ENCODE measurements at regions not wholly inside any gene's neighbourhood (a gene's known extent, or its start where the extent isn't known, plus 50 kb on each side); places are given as distances from the start of the nearest gene placed in this dataset.
"Not testable (repeated sequence)": the region's sequence is repeated elsewhere in the genome, so short reads cannot be mapped to it uniquely, and the experiment has no call there.

DNA sequence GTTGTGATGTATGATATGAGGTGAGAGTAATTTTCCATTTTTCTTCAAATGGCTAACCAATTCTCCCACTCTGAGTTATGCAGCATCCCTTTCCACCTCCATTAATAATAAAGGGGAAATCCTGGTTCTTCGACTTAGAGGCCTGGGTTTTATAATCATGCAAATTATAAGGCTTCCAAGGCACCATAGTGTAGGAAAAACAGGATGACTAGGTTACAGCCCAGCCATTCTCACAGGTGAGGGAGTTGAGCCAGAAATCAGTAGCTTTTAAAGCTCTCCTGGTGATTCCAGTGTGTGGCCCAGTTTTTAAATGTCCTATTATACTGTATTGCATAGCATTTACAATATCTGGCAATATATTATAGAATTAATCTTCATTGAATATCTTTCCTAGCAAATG, 203.1 kb downstream of the ARHGEF9 start:
- Mint-ChIP-seq H3K4me1 (no peaks in the 10 kb centered on the region), H3K9me3 (peaks cover 0 to 11% (median 3%) of the 10 kb centered on the region in 7 donors), H3K27ac (no peak overlapping the region), H3K4me3 (no peak overlapping the region), H3K36me3 (no peaks in the 10 kb centered on the region), H3K27me3 (peaks cover 0 to 8% (median 0%) of the 10 kb centered on the region in 3 donors)
- ATAC-seq (ENCODE audit: low read depth in 2 of 2) = no peak
- no peak for DNase-seq

DNA sequence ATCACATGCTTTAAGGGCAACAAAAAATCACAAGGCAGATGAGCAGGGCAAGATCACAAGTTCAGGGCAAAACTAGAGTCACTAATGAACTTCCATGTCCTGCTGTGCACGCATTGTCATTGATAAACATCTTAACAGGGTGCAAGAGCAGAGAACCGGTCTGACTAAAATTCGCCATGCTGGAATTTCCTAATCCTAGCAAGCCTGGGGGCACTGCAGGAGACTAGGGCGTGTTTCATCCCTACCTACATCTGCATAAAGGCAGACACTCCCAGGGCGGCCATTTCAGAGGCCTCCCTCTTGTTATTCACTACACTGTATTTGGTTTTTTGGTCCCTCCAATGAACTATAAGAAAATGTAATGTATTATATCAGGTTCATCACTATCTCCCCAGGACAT, 203.6 kb downstream of the ARHGEF9 start:
- Mint-ChIP-seq H3K27ac (no peak overlapping the region), H3K4me1 (no peaks in the 10 kb centered on the region), H3K9me3 (peaks cover 0 to 11% (median 3%) of the 10 kb centered on the region in 7 donors), H3K36me3 (no peaks in the 10 kb centered on the region), H3K27me3 (peaks cover 0 to 8% (median 0%) of the 10 kb centered on the region in 3 donors), H3K4me3 (no peak overlapping the region)
- ATAC-seq (ENCODE audit: low read depth in 2 of 2) (no peak), DNase-seq (no peak)

DNA sequence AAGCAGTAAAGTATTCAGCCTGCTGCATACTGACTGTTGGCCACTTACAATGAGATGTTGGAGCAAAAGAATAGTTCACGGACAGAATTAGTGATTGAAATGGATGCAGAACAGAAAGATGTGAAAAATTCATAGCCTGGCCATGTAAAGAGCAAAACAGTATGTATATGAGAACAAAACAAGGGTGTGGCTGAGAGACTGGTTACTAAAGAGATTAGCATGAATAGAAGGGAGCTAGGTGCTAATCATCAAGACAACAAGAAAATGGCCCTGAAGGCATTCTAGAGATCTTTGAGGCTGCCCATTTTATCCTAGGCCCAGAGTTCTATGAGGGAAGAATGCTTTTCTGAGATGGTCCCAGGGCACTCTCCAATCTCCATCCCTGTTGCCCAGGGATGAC, 208.5 kb downstream of the ARHGEF9 start:
- no peak overlapping the region for H3K4me3 Mint-ChIP-seq
- DNase-seq = no peak
- H3K9me3 Mint-ChIP-seq = peaks cover 2 to 19% (median 6%) of the 10 kb centered on the region in 7 donors

DNA sequence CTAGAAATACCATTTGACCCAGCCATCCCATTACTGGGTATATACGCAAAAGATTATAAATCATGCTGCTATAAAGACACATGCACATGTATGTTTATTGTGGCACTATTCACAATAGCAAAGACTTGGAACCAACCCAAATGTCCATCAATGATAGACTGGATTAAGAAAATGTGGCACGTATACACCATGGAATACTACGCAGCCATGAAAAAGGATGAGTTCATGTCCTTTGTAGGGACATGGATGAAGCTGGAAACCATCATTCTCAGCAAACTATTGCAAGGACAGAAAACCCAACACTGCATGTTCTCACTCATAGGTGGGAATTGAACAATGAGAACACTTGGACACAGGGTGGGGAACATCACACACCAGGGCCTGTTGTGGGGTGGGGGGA, 209.3 kb downstream of the ARHGEF9 start:
- H3K4me1 Mint-ChIP-seq; DNase-seq; H3K36me3 Mint-ChIP-seq; H3K27ac Mint-ChIP-seq; ATAC-seq (ENCODE audit: low read depth in 2 of 2); H3K27me3 Mint-ChIP-seq; H3K4me3 Mint-ChIP-seq: not testable (repeated sequence)
- H3K9me3 Mint-ChIP-seq = peaks cover 0 to 13% (median 6%) of the 10 kb centered on the region in 7 donors

More for the DNA sequence above, 208.5 kb downstream of the ARHGEF9 start:
- Mint-ChIP-seq H3K27me3 (no peaks in the 10 kb centered on the region), H3K27ac (no peak overlapping the region), H3K36me3 (no peaks in the 10 kb centered on the region), H3K4me1 (no peaks in the 10 kb centered on the region)
- ATAC-seq (ENCODE audit: low read depth in 2 of 2) = no peak

DNA sequence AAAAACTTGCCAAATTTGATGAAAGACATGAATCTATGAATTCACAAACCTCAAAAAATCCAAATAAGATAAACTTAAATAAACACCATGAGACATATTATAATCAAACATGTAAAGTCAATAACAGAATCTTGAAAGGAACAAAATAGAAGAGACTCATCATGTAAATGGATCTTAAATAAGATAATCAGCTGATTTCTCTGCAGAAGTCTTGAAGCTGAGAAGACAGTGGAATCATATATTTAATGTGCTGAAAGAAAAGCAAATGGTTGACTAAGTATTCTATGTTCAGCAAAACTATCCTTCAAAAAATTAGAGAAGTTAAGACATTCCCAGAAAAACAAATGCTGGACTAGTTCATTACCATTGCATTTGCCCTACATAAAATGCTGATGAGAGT, 215.7 kb upstream of the SPIN4 start:
- no peaks in the 10 kb centered on the region for H3K4me1 Mint-ChIP-seq
- no peak overlapping the region for H3K27ac Mint-ChIP-seq
- peaks cover 5 to 8% of the 10 kb centered on the region in 2 donors for H3K36me3 Mint-ChIP-seq
- H3K9me3 Mint-ChIP-seq = peaks cover 0 to 14% (median 5%) of the 10 kb centered on the region in 7 donors
- no peak overlapping the region for H3K4me3 Mint-ChIP-seq
- no peak for ATAC-seq (ENCODE audit: low read depth in 2 of 2)
- peaks cover 3 to 15% (median 10%) of the 10 kb centered on the region in 3 donors for H3K27me3 Mint-ChIP-seq
- DNase-seq = no peak

DNA sequence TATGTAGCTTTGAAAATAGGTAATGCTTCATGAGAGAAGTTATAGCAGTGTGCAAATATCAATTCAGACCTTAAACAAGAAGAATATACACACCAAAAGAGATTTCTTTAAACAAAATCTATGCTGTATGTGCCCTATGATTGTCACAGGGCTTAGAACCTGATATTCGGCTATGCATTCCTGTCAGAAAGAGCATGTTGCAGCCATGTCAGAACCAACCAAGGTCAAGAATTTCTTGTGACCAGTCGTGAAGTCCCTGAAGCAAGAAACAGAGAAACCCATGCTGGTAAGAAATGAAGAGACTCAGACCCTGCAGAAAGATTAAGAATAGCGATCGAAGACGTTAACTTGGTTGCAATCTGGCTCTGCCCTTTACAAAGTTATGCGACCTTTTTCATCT, 210.3 kb upstream of the SPIN4 start:
- H3K36me3 Mint-ChIP-seq = peaks cover 1 to 3% of the 10 kb centered on the region in 2 donors
- peak overlapping the region; percentile 14 to 98 (median 96) for H3K4me3 Mint-ChIP-seq
- DNase-seq = no peak
- peaks cover 0 to 19% (median 12%) of the 10 kb centered on the region in 3 donors for H3K4me1 Mint-ChIP-seq
- peaks cover 0 to 3% (median 2%) of the 10 kb centered on the region in 3 donors for H3K27me3 Mint-ChIP-seq
- peaks cover 0 to 9% (median 3%) of the 10 kb centered on the region in 7 donors for H3K9me3 Mint-ChIP-seq
- no peak for ATAC-seq (ENCODE audit: low read depth in 2 of 2)
- peak overlapping the region in 3 of 6 donors; percentile 23 to 89 (median 78) for H3K27ac Mint-ChIP-seq

DNA sequence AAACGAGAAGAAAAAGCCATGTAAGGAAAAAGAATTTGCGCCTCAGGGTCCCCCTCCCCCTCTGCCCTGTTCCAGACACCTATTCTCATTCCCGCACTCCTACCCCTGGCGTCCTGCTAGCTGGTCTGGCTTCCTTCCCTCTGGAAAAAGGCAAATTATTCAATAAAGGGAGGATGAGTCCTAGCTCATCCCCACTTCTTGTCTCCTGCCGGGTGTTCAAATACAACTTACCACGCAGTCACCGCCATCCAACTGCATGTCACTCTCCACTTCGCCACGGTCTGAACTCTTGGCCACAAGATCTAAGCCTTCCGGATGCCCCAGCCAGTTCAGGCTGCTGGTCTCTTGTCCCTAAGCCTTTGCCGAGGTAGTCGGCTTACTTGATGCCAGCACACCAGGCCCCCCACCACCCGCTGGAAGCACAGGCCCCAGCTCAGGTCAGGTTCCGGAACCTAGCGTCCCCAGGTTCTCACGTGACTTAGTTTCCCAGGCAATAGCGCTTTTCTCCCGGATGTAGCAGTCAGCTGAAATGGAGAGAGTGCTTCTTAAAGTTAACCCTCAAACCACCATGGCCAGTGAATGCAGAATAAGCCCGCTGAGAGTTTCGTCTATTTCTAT, 209.6 kb upstream of the SPIN4 start:
- peak; percentile 80 to 93 for ATAC-seq (ENCODE audit: low read depth in 2 of 2)
- H3K4me1 Mint-ChIP-seq = peaks cover 0 to 19% (median 14%) of the 10 kb centered on the region in 3 donors

DNA sequence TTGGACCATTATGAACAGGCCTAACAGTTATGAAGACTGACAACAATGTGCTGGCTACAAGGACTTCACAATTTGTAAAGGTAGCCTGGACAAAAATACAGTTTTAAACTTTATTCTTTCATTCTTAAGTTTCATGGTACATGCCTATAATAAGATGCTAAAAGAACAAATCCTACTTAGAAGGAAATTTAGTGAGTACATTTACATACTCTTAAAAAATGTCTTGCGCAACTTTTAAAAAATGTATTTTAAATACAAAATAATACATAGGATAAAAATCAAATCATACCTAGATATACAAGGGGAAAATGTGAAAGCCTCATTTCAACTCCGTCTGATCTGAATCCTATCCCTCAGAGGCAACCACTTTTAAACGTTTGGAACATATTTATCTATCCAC, 200.7 kb upstream of the SPIN4 start:
- peaks cover 0 to 37% (median 15%) of the 10 kb centered on the region in 7 donors for H3K9me3 Mint-ChIP-seq
- H3K4me1 Mint-ChIP-seq = peaks cover 0 to 5% (median 0%) of the 10 kb centered on the region in 3 donors
- DNase-seq (no peak), ATAC-seq (ENCODE audit: low read depth in 2 of 2) (no peak)
- H3K36me3 Mint-ChIP-seq = peaks cover 0 to 16% of the 10 kb centered on the region in 2 donors
- no peak overlapping the region for H3K4me3 Mint-ChIP-seq
- H3K27ac Mint-ChIP-seq = no peak overlapping the region
- H3K27me3 Mint-ChIP-seq = no peaks in the 10 kb centered on the region

More for the DNA sequence above, 209.6 kb upstream of the SPIN4 start:
- H3K27ac Mint-ChIP-seq = peak overlapping the region in 5 of 6 donors; percentile 64 to 97 (median 92)
- peak; percentile 41 for DNase-seq
- peak overlapping the region; percentile 90 to 98 (median 97) for H3K4me3 Mint-ChIP-seq
- no peaks in the 10 kb centered on the region for H3K27me3 Mint-ChIP-seq
- H3K36me3 Mint-ChIP-seq = peaks cover 0 to 3% of the 10 kb centered on the region in 2 donors
- peaks cover 0 to 7% (median 1%) of the 10 kb centered on the region in 7 donors for H3K9me3 Mint-ChIP-seq

DNA sequence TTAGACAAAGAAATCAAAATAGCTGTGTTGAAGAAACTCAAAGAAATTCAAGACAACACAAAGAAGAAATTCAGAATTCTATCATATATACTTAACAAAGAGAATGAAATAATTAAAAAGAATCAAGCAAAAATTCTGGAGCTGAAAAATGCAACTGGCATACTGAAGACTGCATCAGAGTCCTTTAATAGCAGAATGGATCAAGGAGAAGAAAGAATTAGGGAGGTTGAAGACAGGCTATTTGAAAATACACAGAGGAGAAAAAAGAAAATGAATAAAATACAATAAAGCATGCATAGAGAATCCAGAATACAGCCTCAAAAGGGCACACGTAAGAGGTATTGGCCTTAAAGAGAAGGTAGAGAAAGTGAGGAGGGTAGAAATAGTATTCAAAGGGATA, 179.5 kb upstream of the SPIN4 start:
- H3K36me3 Mint-ChIP-seq = peaks cover 12 to 15% of the 10 kb centered on the region in 2 donors
- H3K4me3 Mint-ChIP-seq = no peak overlapping the region
- H3K27ac Mint-ChIP-seq = no peak overlapping the region
- H3K9me3 Mint-ChIP-seq = peaks cover 0 to 54% (median 41%) of the 10 kb centered on the region in 7 donors
- ATAC-seq (ENCODE audit: low read depth in 2 of 2) (no peak), DNase-seq (no peak)
- no peaks in the 10 kb centered on the region for H3K4me1 Mint-ChIP-seq
- H3K27me3 Mint-ChIP-seq = no peaks in the 10 kb centered on the region

DNA sequence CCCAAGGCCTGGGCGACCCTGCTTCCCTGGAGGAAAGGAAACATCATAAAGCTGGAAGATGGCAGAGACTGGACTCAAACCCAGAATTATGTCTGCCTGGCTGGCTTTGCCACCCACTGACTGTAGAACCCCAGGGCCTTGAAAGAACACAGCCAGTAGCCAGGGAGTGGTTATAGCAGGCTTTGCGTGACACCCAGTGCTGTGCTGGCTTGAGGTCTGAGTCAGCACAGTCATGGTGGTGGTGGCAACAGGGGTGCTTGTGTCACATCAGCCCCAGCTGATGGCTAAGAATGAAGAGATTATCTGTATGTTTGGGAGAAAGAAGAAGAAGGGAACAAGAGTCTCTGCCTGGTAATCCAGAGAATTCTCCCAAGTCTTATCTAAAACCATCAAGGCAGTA, 178.8 kb upstream of the SPIN4 start:
- no peak overlapping the region for H3K4me3 Mint-ChIP-seq
- no peaks in the 10 kb centered on the region for H3K4me1 Mint-ChIP-seq
- DNase-seq (no peak), ATAC-seq (ENCODE audit: low read depth in 2 of 2) (no peak)
- peaks cover 12 to 15% of the 10 kb centered on the region in 2 donors for H3K36me3 Mint-ChIP-seq
- peaks cover 0 to 52% (median 36%) of the 10 kb centered on the region in 7 donors for H3K9me3 Mint-ChIP-seq
- no peak overlapping the region for H3K27ac Mint-ChIP-seq
- H3K27me3 Mint-ChIP-seq = no peaks in the 10 kb centered on the region

DNA sequence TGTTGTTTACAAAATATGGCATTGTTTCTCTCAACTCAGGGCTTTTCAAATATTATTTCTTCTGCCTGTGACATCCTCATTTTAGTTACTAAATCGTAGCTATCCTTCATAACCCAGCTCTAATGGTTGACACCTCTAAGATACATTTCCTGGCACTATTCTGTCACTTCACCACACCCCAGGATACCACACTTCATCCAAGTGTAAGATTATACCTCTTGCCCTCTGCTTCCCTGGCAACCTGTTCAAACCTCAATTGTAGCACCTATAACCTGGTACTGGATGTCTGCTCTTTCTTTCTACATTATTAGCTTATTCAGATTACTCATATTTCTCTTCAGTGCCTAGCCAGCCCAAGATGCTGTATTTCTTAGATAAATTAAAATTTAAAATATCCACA, 175.7 kb upstream of the SPIN4 start:
- DNase-seq (no peak), ATAC-seq (ENCODE audit: low read depth in 2 of 2) (no peak)
- Mint-ChIP-seq H3K9me3 (peaks cover 0 to 44% (median 21%) of the 10 kb centered on the region in 7 donors), H3K4me3 (no peak overlapping the region), H3K36me3 (peaks cover 0 to 8% of the 10 kb centered on the region in 2 donors), H3K27me3 (no peaks in the 10 kb centered on the region), H3K27ac (no peak overlapping the region), H3K4me1 (no peaks in the 10 kb centered on the region)

DNA sequence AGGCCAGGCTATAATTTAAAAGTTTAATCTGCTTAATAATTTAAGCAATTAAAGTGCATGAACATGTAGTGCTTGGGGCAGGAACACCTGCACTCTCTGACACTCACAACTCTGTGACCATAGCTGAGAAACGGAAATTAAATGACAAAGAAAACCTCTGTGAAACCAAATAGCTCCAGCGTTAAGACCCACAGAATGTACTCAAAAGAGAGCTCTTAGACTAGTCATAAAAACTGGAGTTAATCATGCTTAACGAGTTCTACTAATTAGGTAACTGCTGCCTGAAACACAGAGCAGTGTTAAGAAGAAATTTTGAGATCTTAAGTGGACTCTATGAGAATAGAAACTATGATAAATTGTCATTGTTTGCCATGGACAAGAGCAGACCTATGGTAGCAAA, 174.4 kb upstream of the SPIN4 start:
- Mint-ChIP-seq H3K9me3 (peaks cover 0 to 33% (median 10%) of the 10 kb centered on the region in 7 donors), H3K27me3 (no peaks in the 10 kb centered on the region), H3K36me3 (peaks cover 0 to 8% of the 10 kb centered on the region in 2 donors), H3K4me1 (no peaks in the 10 kb centered on the region), H3K4me3 (no peak overlapping the region), H3K27ac (no peak overlapping the region)
- no peak for ATAC-seq (ENCODE audit: low read depth in 2 of 2)
- DNase-seq = no peak

DNA sequence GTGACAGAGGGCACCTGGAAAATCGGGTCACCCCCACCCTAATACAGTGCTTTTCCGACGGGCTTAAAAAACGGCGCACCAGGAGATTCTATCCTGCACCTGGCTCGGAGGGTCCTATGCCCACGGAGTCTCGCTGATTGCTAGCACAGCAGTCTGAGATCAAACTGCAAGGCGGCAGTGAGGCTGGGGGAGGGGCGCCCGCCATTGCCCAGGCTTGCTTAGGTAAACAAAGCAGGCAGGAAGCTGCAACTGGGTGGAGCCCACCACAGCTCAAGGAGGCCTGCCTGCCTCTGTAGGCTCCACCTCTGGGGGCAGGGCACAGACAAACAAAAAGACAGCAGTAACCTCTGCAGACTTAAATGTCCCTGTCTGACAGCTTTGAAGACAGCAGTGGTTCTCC, 168.2 kb upstream of the SPIN4 start:
- not testable (repeated sequence) for H3K27ac Mint-ChIP-seq; ATAC-seq (ENCODE audit: low read depth in 2 of 2); H3K4me1 Mint-ChIP-seq; H3K36me3 Mint-ChIP-seq; H3K27me3 Mint-ChIP-seq; DNase-seq; H3K4me3 Mint-ChIP-seq
- peaks cover 0 to 17% (median 0%) of the 10 kb centered on the region in 7 donors for H3K9me3 Mint-ChIP-seq

DNA sequence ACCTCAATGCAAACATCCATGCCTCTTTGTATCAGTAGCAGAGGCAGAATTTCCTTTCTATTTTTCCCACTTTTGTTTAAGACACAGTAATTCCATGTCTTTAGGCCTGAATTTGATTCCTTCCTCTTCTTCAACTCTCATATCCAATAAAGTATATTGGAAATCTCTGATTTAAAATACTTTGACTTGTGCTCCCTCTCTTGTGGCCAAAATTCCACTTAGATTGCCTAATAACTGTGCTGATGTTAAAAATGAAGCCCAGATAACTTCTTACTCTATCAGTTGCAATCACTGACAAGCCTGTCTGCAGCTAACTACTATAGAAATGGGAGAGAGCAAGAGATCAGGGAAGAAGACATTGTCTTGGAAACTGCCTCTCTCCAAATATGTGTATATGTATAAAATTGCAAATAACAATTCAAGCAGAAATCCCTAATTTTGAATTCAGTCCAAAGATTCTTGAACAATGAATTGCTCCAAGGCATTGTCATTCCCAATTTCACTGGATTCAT, 163.5 kb upstream of the SPIN4 start:
- DNase-seq (no peak), ATAC-seq (ENCODE audit: low read depth in 2 of 2) (no peak)
- Mint-ChIP-seq H3K4me3 (no peak overlapping the region), H3K4me1 (peaks cover 0 to 2% (median 0%) of the 10 kb centered on the region in 3 donors), H3K9me3 (no peaks in the 10 kb centered on the region), H3K36me3 (no peaks in the 10 kb centered on the region), H3K27me3 (no peaks in the 10 kb centered on the region), H3K27ac (no peak overlapping the region)
